WTC11 (cell line): ENCODE measurements at regions not wholly inside any gene's neighbourhood (a gene's known extent, or its start where the extent isn't known, plus 50 kb on each side); places are given as distances from the start of the nearest gene placed in this dataset.

Experiments used
- ATF1 ChIP-seq: sonication (generic); formaldehyde crosslinking; IDR thresholded peaks from 2 replicates; pipeline ENCODE4 v1.8.1; 2023; ENCODE audit warnings: mild to moderate bottlenecking, moderate library complexity, missing genetic modification reagents
- CREB1 ChIP-seq: sonication (generic); formaldehyde crosslinking; IDR thresholded peaks from 2 replicates; pipeline ENCODE4 v1.8.0; 2023; ENCODE audit warnings: mild to moderate bottlenecking, missing genetic modification reagents
- ESRRA ChIP-seq: sonication (generic); formaldehyde crosslinking; IDR thresholded peaks from 2 replicates; pipeline ENCODE4 v1.8.1; 2022; ENCODE audit warnings: mild to moderate bottlenecking, missing genetic modification reagents, borderline replicate concordance
- FOXJ3 ChIP-seq: sonication (generic); formaldehyde crosslinking; IDR thresholded peaks from 2 replicates; pipeline ENCODE4 v1.9.0; 2021; ENCODE audit warnings: missing genetic modification reagents, mild to moderate bottlenecking, borderline replicate concordance
- GTF2I ChIP-seq: fragments of 250-450 bp; sonication (Bioruptor Pico); conservative IDR thresholded peaks from 2 replicates; pipeline ENCODE4 v1.4.0; 2021; ENCODE audit warnings: mild to moderate bottlenecking
- IRF1 ChIP-seq: sonication (generic); formaldehyde crosslinking; IDR thresholded peaks from 2 replicates; pipeline ENCODE4 v1.8.0; 2023; ENCODE audit warnings: missing genetic modification reagents
- NFE2L1 ChIP-seq: sonication (generic); formaldehyde crosslinking; IDR thresholded peaks from 2 replicates; pipeline ENCODE4 v1.8.1; 2023; ENCODE audit warnings: missing genetic modification reagents
- NFYB ChIP-seq: sonication (generic); formaldehyde crosslinking; conservative IDR thresholded peaks from 2 replicates; pipeline ENCODE4 v1.8.0; 2022; ENCODE audit warnings: low read depth, missing genetic modification reagents
- NR2C2 ChIP-seq: sonication (generic); formaldehyde crosslinking; IDR thresholded peaks from 2 replicates; pipeline ENCODE4 v1.8.0; 2022; ENCODE audit warnings: mild to moderate bottlenecking, missing genetic modification reagents
- OVOL2 ChIP-seq: fragments of 250-450 bp; sonication (Bioruptor Pico); IDR thresholded peaks from 2 replicates; pipeline ENCODE4 v1.9.0; 2021; ENCODE audit warnings: mild to moderate bottlenecking, borderline replicate concordance
- PRRX2 ChIP-seq: fragments of 250-450 bp; sonication (Bioruptor Pico); IDR thresholded peaks from 2 replicates; pipeline ENCODE4 v1.8.0; 2021; ENCODE audit warnings: mild to moderate bottlenecking
- RELA ChIP-seq: sonication (generic); formaldehyde crosslinking; IDR thresholded peaks from 2 replicates; pipeline ENCODE4 v1.8.1; 2022; ENCODE audit warnings: missing genetic modification reagents, mild to moderate bottlenecking, borderline replicate concordance
- RORB ChIP-seq: fragments of 250-450 bp; sonication (Bioruptor Pico); IDR thresholded peaks from 2 replicates; pipeline ENCODE4 v1.9.0; 2021; ENCODE audit warnings: mild to moderate bottlenecking
- SP1 ChIP-seq: sonication (generic); formaldehyde crosslinking; conservative IDR thresholded peaks from 2 replicates; pipeline ENCODE4 v1.8.1; 2022; ENCODE audit warnings: missing genetic modification reagents
- STAT6 ChIP-seq: sonication (generic); formaldehyde crosslinking; conservative IDR thresholded peaks from 2 replicates; pipeline ENCODE4 v1.8.1; 2023; ENCODE audit warnings: mild to moderate bottlenecking, low read depth, missing genetic modification reagents, moderate library complexity
- TP53 ChIP-seq: sonication (generic); formaldehyde crosslinking; IDR thresholded peaks from 2 replicates; pipeline ENCODE4 v1.8.1; 2023; ENCODE audit warnings: mild to moderate bottlenecking, missing genetic modification reagents
- USF1 ChIP-seq: sonication (generic); formaldehyde crosslinking; IDR thresholded peaks from 2 replicates; pipeline ENCODE4 v1.8.0; 2022; ENCODE audit warnings: mild to moderate bottlenecking, missing genetic modification reagents
- ZNF121 ChIP-seq: sonication (generic); formaldehyde crosslinking; IDR thresholded peaks from 2 replicates; pipeline ENCODE4 v1.8.0; 2023; ENCODE audit warnings: missing genetic modification reagents
- ZNF219 ChIP-seq: sonication (generic); formaldehyde crosslinking; IDR thresholded peaks from 2 replicates; pipeline ENCODE4 v1.8.0; 2023; ENCODE audit warnings: missing genetic modification reagents, mild to moderate bottlenecking, borderline replicate concordance
- ZNF281 ChIP-seq: sonication (generic); formaldehyde crosslinking; IDR thresholded peaks from 2 replicates; pipeline ENCODE4 v1.8.0; 2023; ENCODE audit warnings: mild to moderate bottlenecking, missing genetic modification reagents
- ZNF317 ChIP-seq: sonication (generic); formaldehyde crosslinking; IDR thresholded peaks from 2 replicates; pipeline ENCODE4 v1.8.1; 2023; ENCODE audit warnings: low read depth, mild to moderate bottlenecking, moderate library complexity, missing genetic modification reagents, borderline replicate concordance
- ZNF396 ChIP-seq: fragments of 250-450 bp; sonication (Bioruptor Pico); IDR thresholded peaks from 2 replicates; pipeline ENCODE4 v1.8.0; 2021; ENCODE audit warnings: mild to moderate bottlenecking, moderate library complexity, borderline replicate concordance
- ZNF416 ChIP-seq: fragments of 250-450 bp; sonication (Bioruptor Pico); IDR thresholded peaks from 2 replicates; pipeline ENCODE4 v1.9.0; 2021; ENCODE audit warnings: mild to moderate bottlenecking, inconsistent platforms
- ZNF423 ChIP-seq: fragments of 250-450 bp; sonication (Bioruptor Pico); IDR thresholded peaks from 2 replicates; pipeline ENCODE4 v2.1.2; 2022; ENCODE audit warnings: mild to moderate bottlenecking, moderate library complexity
- ZNF532 ChIP-seq: fragments of 250-450 bp; sonication (Bioruptor Pico); IDR thresholded peaks from 2 replicates; pipeline ENCODE4 v1.9.0; 2021; ENCODE audit warnings: mild to moderate bottlenecking, borderline replicate concordance
- TF ChIP-seq, protein P1 (sequence below): sonication (generic); formaldehyde crosslinking; IDR thresholded peaks from 2 replicates; pipeline ENCODE4 v1.8.1; 2022; ENCODE audit warnings: missing genetic modification reagents, borderline replicate concordance
- TF ChIP-seq, protein P2 (sequence below): fragments of 250-450 bp; sonication (Bioruptor Pico); IDR thresholded peaks from 2 replicates; pipeline ENCODE4 v1.9.0; 2021; ENCODE audit warnings: moderate library complexity, mild to moderate bottlenecking, inconsistent platforms, borderline replicate concordance

DNA sequence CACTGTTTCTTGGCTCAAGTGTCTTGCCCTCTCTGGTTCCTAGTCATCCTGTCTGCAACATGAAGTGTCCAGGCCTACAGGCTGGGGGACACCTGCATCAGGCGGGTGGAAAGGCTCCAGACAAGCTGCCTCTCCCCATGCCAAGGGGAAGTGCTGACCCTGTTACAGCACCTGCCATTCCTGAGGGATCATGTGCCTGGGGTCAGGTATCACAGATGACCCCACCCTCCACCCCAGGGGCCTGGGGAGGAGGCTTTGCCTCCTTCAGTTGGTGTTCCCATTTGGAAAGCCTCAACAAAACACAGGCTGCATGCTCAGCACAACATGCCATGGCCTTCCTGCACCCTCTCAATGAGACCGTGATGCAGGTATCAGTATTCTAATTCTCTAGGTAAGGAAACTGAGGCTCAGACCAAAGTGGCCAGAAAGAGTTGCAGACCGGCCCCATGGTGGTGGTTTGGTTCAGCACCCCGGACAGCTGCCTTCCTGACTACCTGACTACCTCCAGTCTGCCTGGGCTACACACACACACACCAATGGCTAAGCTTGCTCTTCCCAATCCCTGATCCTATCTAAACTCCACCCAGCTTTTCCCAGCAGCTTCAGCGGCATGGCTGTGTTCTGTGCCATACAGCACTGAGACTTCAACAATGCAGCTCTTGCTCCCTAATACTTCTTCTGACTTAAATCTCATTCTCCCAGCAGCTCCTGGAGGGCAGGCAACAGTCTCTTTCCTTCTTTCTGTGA is 69.7 kb upstream of the LINGO1 start (continued):
- no peak for TF ChIP-seq ZNF396 (CRISPR knock-in tag)
- TF ChIP-seq CREB1 (CRISPR knock-in tag), result no peak
- TF ChIP-seq ATF1 (CRISPR knock-in tag), result no peak
- TF ChIP-seq NR2C2, result no peak
- peak; percentile 85 for TF ChIP-seq NFE2L1 (CRISPR knock-in tag)
- TF ChIP-seq SP1, result peak; percentile 44; the same call in 1 of the 2 replicates
- no peak for TF ChIP-seq NFYB
- peak; percentile 74 for TF ChIP-seq ZNF121 (CRISPR knock-in tag)
- peak; percentile 51; the same call in 1 of the 2 replicates for TF ChIP-seq USF1 (CRISPR knock-in tag)
- TF ChIP-seq ZNF423 (CRISPR knock-in tag), result no peak
- TF ChIP-seq TP53, result no peak
- no peak for TF ChIP-seq RORB (CRISPR knock-in tag)
- no peak for TF ChIP-seq ZNF281 (CRISPR knock-in tag)
- no peak for TF ChIP-seq STAT6 (CRISPR knock-in tag)
- TF ChIP-seq, protein P1, sequence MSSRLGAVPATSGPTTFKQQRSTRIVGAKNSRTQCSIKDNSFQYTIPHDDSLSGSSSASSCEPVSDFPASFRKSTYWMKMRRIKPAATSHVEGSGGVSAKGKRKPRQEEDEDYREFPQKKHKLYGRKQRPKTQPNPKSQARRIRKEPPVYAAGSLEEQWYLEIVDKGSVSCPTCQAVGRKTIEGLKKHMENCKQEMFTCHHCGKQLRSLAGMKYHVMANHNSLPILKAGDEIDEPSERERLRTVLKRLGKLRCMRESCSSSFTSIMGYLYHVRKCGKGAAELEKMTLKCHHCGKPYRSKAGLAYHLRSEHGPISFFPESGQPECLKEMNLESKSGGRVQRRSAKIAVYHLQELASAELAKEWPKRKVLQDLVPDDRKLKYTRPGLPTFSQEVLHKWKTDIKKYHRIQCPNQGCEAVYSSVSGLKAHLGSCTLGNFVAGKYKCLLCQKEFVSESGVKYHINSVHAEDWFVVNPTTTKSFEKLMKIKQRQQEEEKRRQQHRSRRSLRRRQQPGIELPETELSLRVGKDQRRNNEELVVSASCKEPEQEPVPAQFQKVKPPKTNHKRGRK, result no peak
- no peak for TF ChIP-seq GTF2I (CRISPR knock-in tag)
- TF ChIP-seq ZNF532, result no peak
- no peak for TF ChIP-seq PRRX2 (CRISPR knock-in tag)
- TF ChIP-seq, protein P2, sequence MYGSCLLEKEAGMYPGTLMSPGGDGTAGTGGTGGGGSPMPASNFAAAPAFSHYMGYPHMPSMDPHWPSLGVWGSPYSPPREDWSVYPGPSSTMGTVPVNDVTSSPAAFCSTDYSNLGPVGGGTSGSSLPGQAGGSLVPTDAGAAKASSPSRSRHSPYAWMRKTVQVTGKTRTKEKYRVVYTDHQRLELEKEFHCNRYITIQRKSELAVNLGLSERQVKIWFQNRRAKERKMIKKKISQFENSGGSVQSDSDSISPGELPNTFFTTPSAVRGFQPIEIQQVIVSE (CRISPR knock-in tag), result no peak
- TF ChIP-seq OVOL2 (CRISPR knock-in tag), result no peak
- TF ChIP-seq FOXJ3 (CRISPR knock-in tag), result no peak
- no peak for TF ChIP-seq RELA (CRISPR knock-in tag)
- TF ChIP-seq IRF1 (CRISPR knock-in tag), result 0 out of 2 replicates have a peak, but pooled peaks have one; percentile 35
- TF ChIP-seq ZNF416 (CRISPR knock-in tag), result no peak
- no peak for TF ChIP-seq ZNF219 (CRISPR knock-in tag)
- no peak for TF ChIP-seq ZNF317 (CRISPR knock-in tag)
- TF ChIP-seq ESRRA (CRISPR knock-in tag), result no peak; the same call in 1 of the 2 replicates
